HG03571 (cell line): ENCODE measurements at regions not wholly inside any gene's neighbourhood (a gene's known extent, or its start where the extent isn't known, plus 50 kb on each side); places are given as distances from the start of the nearest gene placed in this dataset.

Experiments used
- ATAC-seq: cut with Tn5 transposase; IDR thresholded peaks from one replicate; pipeline ENCODE4 v1.9.1; 2021; ENCODE audit not compliant: unreplicated experiment

DNA sequence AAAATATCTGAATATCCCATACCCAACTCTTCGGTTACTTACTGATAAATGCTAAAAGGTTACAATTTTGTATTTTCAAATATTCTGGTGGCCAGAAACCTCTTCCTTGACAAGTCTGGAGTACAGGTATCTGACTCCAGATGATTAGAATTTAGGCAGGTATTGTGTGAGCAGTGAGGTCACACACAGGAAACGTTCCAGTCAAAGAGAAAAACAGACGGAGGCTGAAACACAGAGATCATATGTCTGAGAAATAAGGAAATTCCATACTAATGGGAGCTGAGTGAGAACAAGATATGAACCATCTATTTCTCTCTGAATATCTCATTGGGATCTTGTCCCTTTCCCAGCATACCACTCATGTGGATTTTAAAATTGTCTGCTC is 89.4 kb upstream of the IGLL5 start:
- no peak for ATAC-seq

DNA sequence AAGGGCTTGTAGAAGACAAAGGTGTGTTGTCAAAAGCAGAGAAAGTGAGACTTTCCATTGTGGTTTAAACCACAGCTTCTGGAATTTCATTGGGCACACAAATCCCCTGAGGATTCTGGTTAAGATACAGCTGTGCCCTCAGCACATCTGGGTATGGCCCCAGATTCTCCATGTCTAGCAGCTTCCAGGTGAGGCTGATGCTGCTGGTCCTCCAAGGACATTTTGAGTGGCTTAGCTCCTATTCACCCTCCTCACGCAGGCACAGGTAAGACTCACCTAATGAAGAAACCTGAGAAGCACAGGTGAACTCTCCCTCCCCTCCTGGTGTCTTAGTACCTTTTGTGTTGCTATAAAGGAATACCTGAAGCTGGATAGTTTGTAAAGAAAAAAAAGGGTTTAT is 88.9 kb upstream of the IGLL5 start:
- ATAC-seq = no peak

GRCh38 chr22:22799561-22799960 is 88.1 kb upstream of the IGLL5 start:
- ATAC-seq = no peak

DNA sequence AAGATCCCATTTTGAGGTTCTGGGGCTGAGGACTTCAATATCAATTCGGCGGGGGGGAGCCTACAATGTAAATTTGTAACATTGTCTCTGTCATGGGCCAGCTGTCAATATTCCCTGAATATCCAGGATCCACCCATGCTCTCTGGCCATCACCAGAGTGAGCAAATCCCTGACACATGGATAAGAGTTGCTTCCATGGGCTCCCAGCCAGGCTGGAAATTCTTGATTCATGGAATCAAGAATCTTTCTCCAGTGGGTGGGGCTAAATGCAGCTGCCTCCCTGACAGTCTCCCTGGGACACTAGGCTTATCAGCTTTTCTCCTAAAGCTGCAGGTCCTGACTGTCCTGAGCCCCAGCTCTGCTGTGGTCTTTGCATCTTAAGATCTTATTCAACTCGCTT is 86.9 kb upstream of the IGLL5 start:
- ATAC-seq = no peak

GRCh38 chr22:22802339-22802970 is 85.2 kb upstream of the IGLL5 start:
- ATAC-seq = no peak

DNA sequence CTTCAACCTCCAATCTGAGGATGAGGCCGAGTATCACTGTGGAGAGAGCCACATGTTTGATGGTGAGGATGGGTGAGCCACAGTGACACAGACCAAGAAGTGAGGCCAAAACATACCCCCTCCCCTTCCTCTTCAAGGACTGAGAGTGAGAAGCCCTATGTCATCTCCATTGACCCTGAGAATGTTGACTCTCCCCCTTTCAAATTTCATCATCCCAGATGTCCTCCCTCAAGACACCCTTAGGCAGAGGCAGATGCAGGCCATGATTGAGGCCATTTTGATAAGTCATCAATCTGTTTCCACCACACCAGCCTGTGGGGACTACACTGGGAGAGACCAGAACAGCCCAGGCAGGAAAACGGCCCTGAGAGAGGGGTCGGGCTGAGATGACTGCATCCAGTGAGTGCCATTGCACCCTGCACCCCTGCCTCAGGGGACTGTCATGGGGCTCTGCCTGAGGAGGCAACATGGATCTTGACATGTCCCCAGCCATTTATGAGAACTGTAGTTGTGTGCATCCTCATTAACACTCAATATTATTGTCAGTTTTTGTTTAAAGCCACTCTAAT is 84.2 kb upstream of the IGLL5 start:
- no peak for ATAC-seq

GRCh38 chr22:22810018-22810427 is 77.6 kb upstream of the IGLL5 start:
- ATAC-seq = no peak

- ATAC-seq = no peak
Observed at GRCh38 chr22:22810471-22810870, 77.1 kb upstream of the IGLL5 start.

DNA sequence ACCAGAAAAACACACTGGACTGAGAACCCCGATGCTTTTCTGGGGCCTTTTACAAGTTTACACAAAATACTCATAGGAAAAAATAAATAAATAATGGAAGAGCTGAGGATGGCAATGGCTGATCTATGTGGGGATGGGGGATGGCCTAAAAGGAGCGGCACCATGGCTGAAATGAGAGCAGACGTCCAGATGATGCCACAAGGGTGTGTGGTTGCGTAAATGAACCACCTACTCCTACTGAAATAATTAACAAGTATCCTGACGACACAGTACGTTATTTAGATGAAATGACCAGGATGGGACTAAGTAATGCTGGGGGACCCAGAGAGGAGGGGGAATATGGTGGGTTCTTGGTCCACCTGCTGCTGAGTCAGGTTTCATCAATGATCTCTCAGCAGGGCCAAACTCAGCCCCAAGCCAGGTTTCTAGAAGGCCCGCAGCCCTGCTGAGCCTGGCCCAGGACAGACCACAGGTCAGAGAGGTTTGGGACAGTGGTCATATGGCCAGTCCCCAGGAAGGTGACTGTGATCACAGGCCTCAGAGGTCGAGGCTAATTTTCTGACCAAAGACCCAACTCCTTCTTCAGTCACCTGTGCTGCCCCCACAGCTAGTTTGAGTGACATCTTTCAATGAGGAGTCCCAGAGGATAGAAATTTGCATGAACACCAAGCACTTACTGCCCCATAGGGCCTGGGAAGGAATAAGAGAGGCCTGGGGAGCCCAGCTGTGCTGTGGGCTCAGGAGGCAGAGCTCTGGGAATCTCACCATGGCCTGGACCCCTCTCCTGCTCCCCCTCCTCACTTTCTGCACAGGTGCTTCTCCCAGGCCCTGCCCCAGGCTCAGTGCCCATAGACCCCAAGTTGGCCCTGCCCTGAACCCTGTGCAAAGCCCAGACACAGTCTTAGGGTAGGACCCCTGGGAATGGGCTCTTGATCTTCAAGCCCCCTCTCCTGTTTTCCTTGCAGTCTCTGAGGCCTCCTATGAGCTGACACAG is 76.3 kb upstream of the IGLL5 start:
- ATAC-seq = no peak

GRCh38 chr22:22812031-22812905 is 75.3 kb upstream of the IGLL5 start:
- no peak for ATAC-seq

GRCh38 chr22:22813126-22814075 is 74.2 kb upstream of the IGLL5 start:
- no peak for ATAC-seq

- no peak for ATAC-seq
Observed at GRCh38 chr22:22814666-22815396, 72.8 kb upstream of the IGLL5 start.

- no peak for ATAC-seq
Observed at GRCh38 chr22:22815397-22816170, 72.0 kb upstream of the IGLL5 start.

DNA sequence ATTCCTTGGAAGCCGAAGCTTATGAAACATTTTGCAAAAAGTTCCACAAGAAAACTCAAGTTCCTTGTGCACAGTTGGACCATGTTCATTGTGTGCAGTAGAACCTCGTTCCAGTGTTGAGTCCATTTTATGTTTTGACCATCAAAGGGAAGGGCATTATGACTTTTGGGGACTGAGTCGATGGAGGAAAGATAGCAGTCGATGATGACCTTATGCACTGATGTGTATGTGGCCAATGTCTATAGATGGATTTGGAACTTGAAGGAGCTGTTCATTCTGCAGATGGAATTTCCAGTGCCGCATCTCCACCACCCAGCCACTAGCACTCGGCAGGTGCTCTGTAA is 71.5 kb upstream of the IGLL5 start:
- ATAC-seq = no peak

DNA sequence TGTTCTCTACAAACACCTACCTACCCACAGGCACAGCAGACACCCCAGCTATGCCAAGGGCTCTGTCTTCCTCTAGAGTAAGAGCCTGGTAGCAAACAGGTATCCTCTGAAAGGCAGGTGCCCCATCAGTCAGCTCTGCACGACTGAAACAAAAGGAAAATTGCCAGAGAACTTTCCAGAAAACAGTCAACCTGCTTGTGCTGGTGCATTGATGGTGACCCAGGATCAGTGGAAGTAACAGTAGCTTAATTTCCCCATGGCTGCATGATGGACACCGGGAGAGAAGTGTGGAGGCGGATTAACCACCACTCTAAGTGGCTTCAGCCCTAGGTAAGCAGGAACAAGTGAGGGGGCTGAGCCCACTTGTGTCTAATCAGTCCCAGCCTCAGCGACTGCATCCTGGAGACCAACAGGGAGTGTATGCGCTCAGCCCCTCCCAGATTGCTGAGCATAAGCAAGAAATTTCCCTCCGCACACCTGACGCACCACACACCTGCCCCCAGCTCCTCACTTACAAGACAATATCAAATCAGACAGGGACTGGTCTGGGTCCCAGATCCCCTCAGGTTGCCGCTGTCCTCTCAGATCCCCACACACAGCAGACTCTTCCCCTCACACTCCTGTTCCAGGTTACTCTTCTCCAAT is 70.7 kb upstream of the IGLL5 start:
- no peak for ATAC-seq

DNA sequence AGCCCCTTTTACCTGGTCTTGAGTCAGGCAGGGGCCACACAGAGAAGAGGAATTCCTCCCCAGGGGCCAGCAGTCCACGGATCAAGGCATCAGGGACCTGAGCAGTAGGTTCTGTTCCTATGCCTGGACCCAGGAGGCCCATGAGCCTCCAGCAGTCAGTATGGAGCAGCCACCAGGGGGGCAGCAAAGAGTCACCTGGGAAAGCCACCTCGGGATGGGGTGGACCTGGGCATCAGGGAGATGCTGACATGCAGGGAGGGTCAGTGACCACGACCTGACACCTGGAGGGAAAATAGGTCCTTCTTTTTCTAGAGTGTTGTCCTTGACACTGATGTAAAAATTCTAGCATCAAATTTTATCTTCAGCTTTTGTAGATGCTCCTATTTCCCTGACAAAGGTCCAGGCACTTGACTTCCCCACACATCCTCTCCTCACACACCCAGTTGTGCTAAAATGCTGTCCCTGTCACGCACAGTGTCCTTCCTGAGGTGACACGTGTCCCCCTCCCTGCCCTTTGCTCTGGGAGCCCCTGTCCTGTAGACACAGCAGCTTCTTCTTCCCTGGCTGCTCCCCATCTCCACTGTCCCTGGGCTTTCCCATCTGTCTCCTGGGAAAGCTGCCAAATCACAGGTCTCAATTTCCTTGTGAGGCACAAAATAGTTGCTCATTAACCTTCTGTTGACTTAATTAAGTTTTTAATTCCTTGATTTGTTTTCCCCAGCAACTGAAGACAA is 70.0 kb upstream of the IGLL5 start:
- no peak for ATAC-seq

DNA sequence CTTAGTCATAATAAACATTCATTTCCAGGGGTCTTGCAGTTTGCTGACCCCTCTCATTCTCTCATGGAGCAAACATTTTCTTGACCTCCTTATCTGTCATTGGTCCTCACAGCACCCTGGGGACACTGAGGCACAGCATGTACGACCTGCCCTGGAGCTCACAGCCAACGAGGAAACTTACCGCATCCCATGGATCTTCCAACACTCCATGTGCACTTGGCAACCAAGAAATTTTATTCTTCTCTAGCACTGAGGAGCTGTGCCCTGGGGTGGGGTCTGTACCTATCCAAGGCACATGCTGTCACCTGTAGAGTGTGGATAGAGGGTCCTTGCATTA is 69.4 kb upstream of the IGLL5 start:
- ATAC-seq = no peak
